Neural crest cell (in vitro differentiated cells): ENCODE measurements at regions not wholly inside any gene's neighbourhood (a gene's known extent, or its start where the extent isn't known, plus 50 kb on each side); places are given as distances from the start of the nearest gene placed in this dataset.
"Not testable (repeated sequence)": the region's sequence is repeated elsewhere in the genome, so short reads cannot be mapped to it uniquely, and the experiment has no call there.

Experiments used
- DNase-seq: peaks from one replicate; pipeline ENCODE4 v3.0.0; 2021; ENCODE audit warnings: low read depth, mixed read lengths, low spot score
- H3K27ac Mint-ChIP-seq: one replicate; pipeline ENCODE4 v1.8.0; 2021; ENCODE audit warnings: mild to moderate bottlenecking, mixed read lengths; ENCODE audit not compliant: unreplicated experiment
- H3K27me3 Mint-ChIP-seq: 2 replicates; pipeline ENCODE4 v1.8.0; 2021; ENCODE audit warnings: low read depth, mild to moderate bottlenecking, mixed read lengths
- H3K36me3 Mint-ChIP-seq: 2 replicates; pipeline ENCODE4 v1.8.0; 2021; ENCODE audit warnings: low read depth, mild to moderate bottlenecking, mixed read lengths
- H3K4me1 Mint-ChIP-seq: 2 replicates; pipeline ENCODE4 v1.8.0; 2021; ENCODE audit warnings: mixed read lengths
- H3K4me3 Mint-ChIP-seq: one replicate; pipeline ENCODE4 v1.8.0; 2021; ENCODE audit warnings: mild to moderate bottlenecking, mixed read lengths
- H3K9me3 Mint-ChIP-seq: 2 replicates; pipeline ENCODE4 v1.8.0; 2021; ENCODE audit warnings: mixed read lengths
- TF ChIP-seq, protein P1 (sequence below): fragments of 200-600 bp; sonication (generic); conservative IDR thresholded peaks from 2 replicates; pipeline ENCODE4 v1.5.0; 2021; ENCODE audit warnings: antibody characterized with exemption, mild to moderate bottlenecking

DNA sequence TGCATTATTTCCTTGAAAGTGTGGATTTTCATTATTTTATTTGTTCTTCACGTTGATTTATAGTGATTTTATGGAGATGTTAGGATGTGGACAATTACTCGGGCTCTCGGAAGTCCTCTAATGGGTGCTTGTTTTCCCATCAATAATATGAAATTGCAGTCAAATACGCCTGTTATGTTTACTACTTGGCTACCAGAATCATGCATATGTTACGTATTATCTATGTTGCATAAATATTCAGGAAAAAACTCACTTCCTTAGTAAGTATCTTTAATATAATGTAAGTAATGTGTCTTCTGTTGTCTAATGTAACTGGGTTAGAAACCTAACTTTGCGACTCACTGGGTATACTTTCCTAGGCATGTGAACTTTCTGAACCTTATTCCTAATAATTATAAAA is 823.4 kb upstream of the CHORDC1 start:
- no peak for DNase-seq
- no peak overlapping the region for H3K4me3 Mint-ChIP-seq
- no peak overlapping the region for H3K27ac Mint-ChIP-seq
- H3K27me3 Mint-ChIP-seq, result no peaks in the 10 kb centered on the region
- TF ChIP-seq, protein P1, sequence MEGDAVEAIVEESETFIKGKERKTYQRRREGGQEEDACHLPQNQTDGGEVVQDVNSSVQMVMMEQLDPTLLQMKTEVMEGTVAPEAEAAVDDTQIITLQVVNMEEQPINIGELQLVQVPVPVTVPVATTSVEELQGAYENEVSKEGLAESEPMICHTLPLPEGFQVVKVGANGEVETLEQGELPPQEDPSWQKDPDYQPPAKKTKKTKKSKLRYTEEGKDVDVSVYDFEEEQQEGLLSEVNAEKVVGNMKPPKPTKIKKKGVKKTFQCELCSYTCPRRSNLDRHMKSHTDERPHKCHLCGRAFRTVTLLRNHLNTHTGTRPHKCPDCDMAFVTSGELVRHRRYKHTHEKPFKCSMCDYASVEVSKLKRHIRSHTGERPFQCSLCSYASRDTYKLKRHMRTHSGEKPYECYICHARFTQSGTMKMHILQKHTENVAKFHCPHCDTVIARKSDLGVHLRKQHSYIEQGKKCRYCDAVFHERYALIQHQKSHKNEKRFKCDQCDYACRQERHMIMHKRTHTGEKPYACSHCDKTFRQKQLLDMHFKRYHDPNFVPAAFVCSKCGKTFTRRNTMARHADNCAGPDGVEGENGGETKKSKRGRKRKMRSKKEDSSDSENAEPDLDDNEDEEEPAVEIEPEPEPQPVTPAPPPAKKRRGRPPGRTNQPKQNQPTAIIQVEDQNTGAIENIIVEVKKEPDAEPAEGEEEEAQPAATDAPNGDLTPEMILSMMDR, result no peak
- no peaks in the 10 kb centered on the region for H3K9me3 Mint-ChIP-seq
- peaks cover 6% of the 10 kb centered on the region for H3K4me1 Mint-ChIP-seq
- H3K36me3 Mint-ChIP-seq, result no peaks in the 10 kb centered on the region

GRCh38 chr11:91041626-91042025 is 818.8 kb upstream of the CHORDC1 start:
- Mint-ChIP-seq H3K27me3 (no peaks in the 10 kb centered on the region), H3K27ac (no peak overlapping the region), H3K4me3 (no peak overlapping the region), H3K9me3 (no peaks in the 10 kb centered on the region), H3K4me1 (no peaks in the 10 kb centered on the region), H3K36me3 (no peaks in the 10 kb centered on the region)
- TF ChIP-seq, protein P1, result no peak
- DNase-seq, result no peak

DNA sequence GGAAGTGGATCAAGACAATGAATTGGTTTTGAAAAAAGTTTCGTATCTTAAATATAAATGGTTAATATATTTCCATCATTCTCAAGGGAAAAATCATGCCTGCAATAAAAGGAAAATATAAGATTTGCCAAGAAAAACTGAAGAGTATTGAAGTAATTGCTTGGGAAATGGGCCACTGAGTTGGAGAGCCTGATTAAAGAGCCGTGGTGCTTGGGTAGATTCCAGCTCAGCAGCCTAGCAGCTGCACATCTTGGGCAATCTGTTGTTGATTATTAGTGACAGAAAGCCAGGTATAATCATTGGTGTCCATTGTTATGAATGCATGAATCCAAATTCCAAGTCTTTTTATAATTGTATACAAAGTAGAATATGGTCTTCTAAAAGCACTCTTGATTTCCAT is 800.9 kb upstream of the CHORDC1 start:
- H3K27me3 Mint-ChIP-seq, result no peaks in the 10 kb centered on the region
- no peak overlapping the region for H3K4me3 Mint-ChIP-seq
- TF ChIP-seq, protein P1, result no peak
- no peak overlapping the region for H3K27ac Mint-ChIP-seq
- H3K9me3 Mint-ChIP-seq, result no peaks in the 10 kb centered on the region
- H3K4me1 Mint-ChIP-seq, result no peaks in the 10 kb centered on the region
- DNase-seq, result no peak
- H3K36me3 Mint-ChIP-seq, result no peaks in the 10 kb centered on the region

- TF ChIP-seq, protein P1, result no peak
- DNase-seq, result no peak
- no peaks in the 10 kb centered on the region for H3K4me1 Mint-ChIP-seq
- peaks cover under 1% of the 10 kb centered on the region for H3K27me3 Mint-ChIP-seq
- H3K4me3 Mint-ChIP-seq, result no peak overlapping the region
- H3K27ac Mint-ChIP-seq, result no peak overlapping the region
- peaks cover 10% of the 10 kb centered on the region for H3K9me3 Mint-ChIP-seq
- H3K36me3 Mint-ChIP-seq, result no peaks in the 10 kb centered on the region
These were observed 788.7 kb upstream of the CHORDC1 start for GRCh38 chr11:91011503-91011902.

GRCh38 chr11:91005458-91005857 is 782.6 kb upstream of the CHORDC1 start:
- no peaks in the 10 kb centered on the region for H3K4me1 Mint-ChIP-seq
- peaks cover 6% of the 10 kb centered on the region for H3K9me3 Mint-ChIP-seq
- DNase-seq, result no peak
- no peaks in the 10 kb centered on the region for H3K27me3 Mint-ChIP-seq
- H3K36me3 Mint-ChIP-seq, result no peaks in the 10 kb centered on the region
- H3K27ac Mint-ChIP-seq, result no peak overlapping the region
- no peak overlapping the region for H3K4me3 Mint-ChIP-seq
- TF ChIP-seq, protein P1, result no peak

- no peak overlapping the region for H3K27ac Mint-ChIP-seq
- H3K4me1 Mint-ChIP-seq, result no peaks in the 10 kb centered on the region
- DNase-seq, result no peak
- TF ChIP-seq, protein P1, result no peak
- no peaks in the 10 kb centered on the region for H3K27me3 Mint-ChIP-seq
- no peaks in the 10 kb centered on the region for H3K36me3 Mint-ChIP-seq
- H3K4me3 Mint-ChIP-seq, result no peak overlapping the region
- peaks cover 4% of the 10 kb centered on the region for H3K9me3 Mint-ChIP-seq
These were observed 774.4 kb upstream of the CHORDC1 start for GRCh38 chr11:90997241-90997640.

- DNase-seq, H3K36me3 Mint-ChIP-seq, H3K9me3 Mint-ChIP-seq, H3K27me3 Mint-ChIP-seq, H3K27ac Mint-ChIP-seq, H3K4me1 Mint-ChIP-seq, H3K4me3 Mint-ChIP-seq: not testable (repeated sequence)
These were observed 749.3 kb upstream of the CHORDC1 start for GRCh38 chr11:90972159-90972558.
